HG02678 (cell line): ENCODE measurements at regions not wholly inside any gene's neighbourhood (a gene's known extent, or its start where the extent isn't known, plus 50 kb on each side); places are given as distances from the start of the nearest gene placed in this dataset.

Experiments
- ATAC-seq: cut with Tn5 transposase; IDR thresholded peaks from one replicate; pipeline ENCODE4 v1.9.1; 2021; ENCODE audit warnings: mild to moderate bottlenecking, moderate library complexity; ENCODE audit not compliant: unreplicated experiment

GRCh38 chr20:24378661-24379483, 90.6 kb upstream of the SYNDIG1 start:
- no peak for ATAC-seq

GRCh38 chr20:24376311-24377099, 92.9 kb upstream of the SYNDIG1 start:
- ATAC-seq: no peak

GRCh38 chr20:24373372-24373771, 96.1 kb upstream of the SYNDIG1 start:
- no peak for ATAC-seq

- ATAC-seq: no peak
Observed at GRCh38 chr20:24370911-24371695, 98.3 kb upstream of the SYNDIG1 start.

- ATAC-seq: no peak
Observed at GRCh38 chr20:24370249-24370648, 99.2 kb upstream of the SYNDIG1 start.

GRCh38 chr20:24368253-24368652, 101.2 kb upstream of the SYNDIG1 start:
- no peak for ATAC-seq

GRCh38 chr20:24366336-24367004, 103.0 kb upstream of the SYNDIG1 start:
- ATAC-seq: no peak

GRCh38 chr20:24365670-24366069, 103.8 kb upstream of the SYNDIG1 start:
- ATAC-seq: no peak

- no peak for ATAC-seq
Observed at GRCh38 chr20:24364482-24364881, 104.9 kb upstream of the SYNDIG1 start.

- no peak for ATAC-seq
Observed at GRCh38 chr20:24363031-24363430, 106.4 kb upstream of the SYNDIG1 start.

- ATAC-seq: no peak
Observed at GRCh38 chr20:24362080-24362479, 107.3 kb upstream of the SYNDIG1 start.

GRCh38 chr20:24361541-24361940, 107.9 kb upstream of the SYNDIG1 start:
- no peak for ATAC-seq

- no peak for ATAC-seq
Observed at GRCh38 chr20:24360531-24360930, 108.9 kb upstream of the SYNDIG1 start.

GRCh38 chr20:24359321-24360027, 110.0 kb upstream of the SYNDIG1 start:
- no peak for ATAC-seq

- no peak for ATAC-seq
Observed at GRCh38 chr20:24357931-24358330, 111.5 kb upstream of the SYNDIG1 start.

- no peak for ATAC-seq
Observed at GRCh38 chr20:24357177-24357576, 112.3 kb upstream of the SYNDIG1 start.

GRCh38 chr20:24353135-24353690, 116.2 kb upstream of the SYNDIG1 start:
- ATAC-seq: no peak

GRCh38 chr20:24350923-24351368, 118.5 kb upstream of the SYNDIG1 start:
- ATAC-seq: no peak

- no peak for ATAC-seq
Observed at GRCh38 chr20:24341781-24342180, 127.6 kb upstream of the SYNDIG1 start.

- ATAC-seq: no peak
Observed at GRCh38 chr20:24340933-24341332, 128.5 kb upstream of the SYNDIG1 start.
